ENCODE measurements at regions not wholly inside any gene's neighbourhood (a gene's known extent, or its start where the extent isn't known, plus 50 kb on each side); places are given as distances from the start of the nearest gene placed in this dataset.

DNA sequence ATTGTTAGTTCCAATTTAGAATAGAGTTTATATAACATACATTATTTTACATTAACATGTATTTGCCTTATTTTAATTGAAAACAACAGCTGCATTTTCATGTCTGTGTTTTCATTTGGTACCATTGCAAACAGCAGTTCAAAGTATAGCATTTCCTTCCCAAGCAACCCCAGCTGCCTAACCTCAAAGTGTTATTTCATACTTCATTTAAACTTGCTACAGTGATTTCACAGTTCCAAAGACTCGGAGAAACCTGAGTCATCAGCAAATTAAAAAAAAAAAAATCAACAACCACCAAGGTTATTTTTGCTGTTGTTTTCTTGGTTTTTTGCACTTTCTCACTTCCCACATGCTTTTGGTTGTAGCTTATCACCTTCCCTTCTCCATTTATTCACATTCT lies 236.5 kb upstream of the SPHKAP start:
- H3K4me3 Mint-ChIP-seq (ENCODE audit: unreplicated experiment): no peak overlapping the region
- Histone ChIP-seq H3K9me3 (no peaks in the 10 kb centered on the region), H3K36me3 (ENCODE audit: control insufficient read depth, insufficient read depth, low read length) (no peaks in the 10 kb centered on the region), H3K4me3 (ENCODE audit: low read depth, low read length) (no peak overlapping the region), H3K27me3 (replicated peaks; ENCODE audit: control insufficient read depth, insufficient read depth, low read length) (no peaks in the 10 kb centered on the region), H3K4me1 (no peaks in the 10 kb centered on the region)
- no peaks in the 10 kb centered on the region for H3K27me3 Mint-ChIP-seq (ENCODE audit: insufficient read depth, unreplicated experiment)
- DNase-seq: no peak
- intact Hi-C loops (cut with micrococcal nuclease; ENCODE audit: unreplicated experiment): no loop called here
- peaks cover 9% of the 10 kb centered on the region for H3K9me3 Mint-ChIP-seq (ENCODE audit: unreplicated experiment)
- no peaks in the 10 kb centered on the region for H3K4me1 Mint-ChIP-seq (ENCODE audit: low read depth, unreplicated experiment)
- BruUV-seq (replicated peaks): no TSS peak
- H3K36me3 Mint-ChIP-seq (ENCODE audit: insufficient read depth, unreplicated experiment): no peaks in the 10 kb centered on the region
- no peak overlapping the region for H3K27ac Mint-ChIP-seq (ENCODE audit: unreplicated experiment)
- ChIA-PET POLR2A (no interaction called here), CTCF (no interaction called here)
- TF ChIP-seq, protein P1, sequence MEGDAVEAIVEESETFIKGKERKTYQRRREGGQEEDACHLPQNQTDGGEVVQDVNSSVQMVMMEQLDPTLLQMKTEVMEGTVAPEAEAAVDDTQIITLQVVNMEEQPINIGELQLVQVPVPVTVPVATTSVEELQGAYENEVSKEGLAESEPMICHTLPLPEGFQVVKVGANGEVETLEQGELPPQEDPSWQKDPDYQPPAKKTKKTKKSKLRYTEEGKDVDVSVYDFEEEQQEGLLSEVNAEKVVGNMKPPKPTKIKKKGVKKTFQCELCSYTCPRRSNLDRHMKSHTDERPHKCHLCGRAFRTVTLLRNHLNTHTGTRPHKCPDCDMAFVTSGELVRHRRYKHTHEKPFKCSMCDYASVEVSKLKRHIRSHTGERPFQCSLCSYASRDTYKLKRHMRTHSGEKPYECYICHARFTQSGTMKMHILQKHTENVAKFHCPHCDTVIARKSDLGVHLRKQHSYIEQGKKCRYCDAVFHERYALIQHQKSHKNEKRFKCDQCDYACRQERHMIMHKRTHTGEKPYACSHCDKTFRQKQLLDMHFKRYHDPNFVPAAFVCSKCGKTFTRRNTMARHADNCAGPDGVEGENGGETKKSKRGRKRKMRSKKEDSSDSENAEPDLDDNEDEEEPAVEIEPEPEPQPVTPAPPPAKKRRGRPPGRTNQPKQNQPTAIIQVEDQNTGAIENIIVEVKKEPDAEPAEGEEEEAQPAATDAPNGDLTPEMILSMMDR (IDR thresholded peaks at IDR 0.05; ENCODE audit: insufficient read depth in 1 of 2, low read depth in 1 of 2, low read length in 1 of 2, severe bottlenecking in 1 of 2, unreplicated experiment in 1 of 2): no peak

DNA sequence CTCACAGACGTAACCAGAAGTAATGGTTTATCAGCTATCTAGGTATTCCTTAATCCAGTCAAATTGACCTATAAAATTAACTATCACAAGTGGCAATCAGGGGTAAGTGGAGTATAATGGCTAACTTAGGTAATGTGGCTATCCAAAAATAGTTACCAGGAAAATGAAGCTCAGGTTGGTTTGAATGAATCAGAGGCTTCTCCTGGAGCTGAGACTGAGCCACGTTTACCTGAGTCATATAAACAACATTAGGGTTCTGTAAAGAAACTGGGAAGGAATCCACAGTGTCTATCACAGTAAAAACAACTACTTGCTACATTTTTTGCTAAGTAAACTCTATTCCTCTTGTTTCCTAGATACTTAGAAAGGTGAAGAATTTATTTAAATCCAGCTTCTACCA lies 236.0 kb upstream of the SPHKAP start:
- intact Hi-C loops (cut with micrococcal nuclease; ENCODE audit: unreplicated experiment): no loop called here
- Histone ChIP-seq H3K9me3 (no peaks in the 10 kb centered on the region), H3K36me3 (ENCODE audit: control insufficient read depth, insufficient read depth, low read length) (no peaks in the 10 kb centered on the region), H3K27me3 (replicated peaks; ENCODE audit: control insufficient read depth, insufficient read depth, low read length) (no peaks in the 10 kb centered on the region), H3K4me1 (no peaks in the 10 kb centered on the region), H3K4me3 (ENCODE audit: low read depth, low read length) (no peak overlapping the region)
- ChIA-PET CTCF (no interaction called here), POLR2A (no interaction called here)
- Mint-ChIP-seq H3K36me3 (ENCODE audit: insufficient read depth, unreplicated experiment) (no peaks in the 10 kb centered on the region), H3K27ac (ENCODE audit: unreplicated experiment) (no peak overlapping the region), H3K4me3 (ENCODE audit: unreplicated experiment) (no peak overlapping the region), H3K4me1 (ENCODE audit: low read depth, unreplicated experiment) (no peaks in the 10 kb centered on the region), H3K27me3 (ENCODE audit: insufficient read depth, unreplicated experiment) (no peaks in the 10 kb centered on the region), H3K9me3 (ENCODE audit: unreplicated experiment) (peaks cover 9% of the 10 kb centered on the region)
- no TSS peak for BruUV-seq (replicated peaks)
- no peak for DNase-seq
- TF ChIP-seq, protein P1 (IDR thresholded peaks at IDR 0.05; ENCODE audit: insufficient read depth in 1 of 2, low read depth in 1 of 2, low read length in 1 of 2, severe bottlenecking in 1 of 2, unreplicated experiment in 1 of 2): no peak

DNA sequence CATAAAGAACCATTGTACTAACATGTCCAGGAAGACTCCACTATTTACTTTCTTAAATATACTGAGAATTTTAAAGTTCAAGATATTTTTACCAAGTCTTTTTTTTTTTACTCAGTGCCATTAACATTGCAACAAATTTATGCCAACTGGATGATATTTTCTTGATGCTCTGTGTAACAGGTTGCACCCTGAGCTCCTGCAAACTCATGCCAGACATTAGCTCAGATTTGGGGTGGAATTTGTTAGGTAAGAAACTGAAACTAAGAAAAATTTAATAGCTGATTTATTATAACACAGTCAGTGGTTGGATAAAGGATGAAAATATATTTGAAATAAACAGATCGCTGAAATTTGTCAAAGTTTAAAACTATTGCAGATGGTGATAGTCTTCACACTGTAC lies 228.6 kb upstream of the SPHKAP start:
- no peaks in the 10 kb centered on the region for H3K9me3 Mint-ChIP-seq (ENCODE audit: unreplicated experiment)
- no peak overlapping the region for H3K27ac Mint-ChIP-seq (ENCODE audit: unreplicated experiment)
- H3K4me3 ChIP-seq (ENCODE audit: low read depth, low read length): no peak overlapping the region
- no peaks in the 10 kb centered on the region for H3K9me3 ChIP-seq
- no peak for DNase-seq
- BruUV-seq (replicated peaks): no TSS peak
- no peaks in the 10 kb centered on the region for H3K36me3 Mint-ChIP-seq (ENCODE audit: insufficient read depth, unreplicated experiment)
- POLR2A ChIA-PET: no interaction called here
- H3K4me3 Mint-ChIP-seq (ENCODE audit: unreplicated experiment): no peak overlapping the region
- CTCF ChIA-PET: no interaction called here
- H3K27me3 ChIP-seq (replicated peaks; ENCODE audit: control insufficient read depth, insufficient read depth, low read length): no peaks in the 10 kb centered on the region
- no peaks in the 10 kb centered on the region for H3K4me1 Mint-ChIP-seq (ENCODE audit: low read depth, unreplicated experiment)
- H3K36me3 ChIP-seq (ENCODE audit: control insufficient read depth, insufficient read depth, low read length): no peaks in the 10 kb centered on the region
- H3K27me3 Mint-ChIP-seq (ENCODE audit: insufficient read depth, unreplicated experiment): no peaks in the 10 kb centered on the region
- H3K4me1 ChIP-seq: no peaks in the 10 kb centered on the region
- intact Hi-C loops (cut with micrococcal nuclease; ENCODE audit: unreplicated experiment): no loop called here
- TF ChIP-seq, protein P1 (IDR thresholded peaks at IDR 0.05; ENCODE audit: insufficient read depth in 1 of 2, low read depth in 1 of 2, low read length in 1 of 2, severe bottlenecking in 1 of 2, unreplicated experiment in 1 of 2): no peak

Measured in Caco-2 (cell line).